ENCODE measurements at regions not wholly inside any gene's neighbourhood (a gene's known extent, or its start where the extent isn't known, plus 50 kb on each side); places are given as distances from the start of the nearest gene placed in this dataset.

- no peak for DNase-seq (ENCODE audit: low read depth, low spot score)
These were observed 358.9 kb downstream of the ZEB2 start for GRCh38 chr2:144161061-144161460.

- no peak for DNase-seq (ENCODE audit: low read depth, low spot score)
These were observed 360.7 kb downstream of the ZEB2 start for GRCh38 chr2:144159240-144159639.

- no peak for DNase-seq (ENCODE audit: low read depth, low spot score)
These were observed 361.8 kb downstream of the ZEB2 start for GRCh38 chr2:144158096-144158495.

GRCh38 chr2:144156736-144157640 is 362.9 kb downstream of the ZEB2 start:
- DNase-seq (ENCODE audit: low read depth, low spot score), result no peak

- DNase-seq (ENCODE audit: low read depth, low spot score), result no peak
These were observed 365.7 kb downstream of the ZEB2 start for GRCh38 chr2:144154205-144154604.

- DNase-seq (ENCODE audit: low read depth, low spot score), result no peak
These were observed 367.1 kb downstream of the ZEB2 start for GRCh38 chr2:144152817-144153271.

GRCh38 chr2:144151851-144152250 is 368.1 kb downstream of the ZEB2 start:
- no peak for DNase-seq (ENCODE audit: low read depth, low spot score)

GRCh38 chr2:144151405-144151804 is 368.5 kb downstream of the ZEB2 start:
- no peak for DNase-seq (ENCODE audit: low read depth, low spot score)

- DNase-seq (ENCODE audit: low read depth, low spot score), result no peak
These were observed 372.6 kb downstream of the ZEB2 start for GRCh38 chr2:144147356-144147755.

GRCh38 chr2:144146876-144147275 is 373.0 kb downstream of the ZEB2 start:
- DNase-seq (ENCODE audit: low read depth, low spot score), result no peak

GRCh38 chr2:144146076-144146475 is 373.8 kb downstream of the ZEB2 start:
- DNase-seq (ENCODE audit: low read depth, low spot score), result no peak

GRCh38 chr2:144143294-144144151 is 376.4 kb downstream of the ZEB2 start:
- no peak for DNase-seq (ENCODE audit: low read depth, low spot score)

GRCh38 chr2:144140891-144141290 is 379.0 kb downstream of the ZEB2 start:
- DNase-seq (ENCODE audit: low read depth, low spot score), result no peak

GRCh38 chr2:144137705-144138428 is 382.1 kb downstream of the ZEB2 start:
- DNase-seq (ENCODE audit: low read depth, low spot score), result no peak

- no peak for DNase-seq (ENCODE audit: low read depth, low spot score)
These were observed 382.6 kb downstream of the ZEB2 start for GRCh38 chr2:144137272-144137671.

- DNase-seq (ENCODE audit: low read depth, low spot score), result no peak
These were observed 383.5 kb downstream of the ZEB2 start for GRCh38 chr2:144136297-144137010.

GRCh38 chr2:144133936-144134665 is 385.8 kb downstream of the ZEB2 start:
- no peak for DNase-seq (ENCODE audit: low read depth, low spot score)

- no peak for DNase-seq (ENCODE audit: low read depth, low spot score)
These were observed 387.6 kb downstream of the ZEB2 start for GRCh38 chr2:144132357-144132756.

GRCh38 chr2:144131042-144131441 is 388.9 kb downstream of the ZEB2 start:
- DNase-seq (ENCODE audit: low read depth, low spot score), result no peak

GRCh38 chr2:144130551-144130950 is 389.4 kb downstream of the ZEB2 start:
- no peak for DNase-seq (ENCODE audit: low read depth, low spot score)

Data from pulmonary artery endothelial cell (primary cell).